Smooth muscle cell (in vitro differentiated cells): ENCODE measurements at regions not wholly inside any gene's neighbourhood (a gene's known extent, or its start where the extent isn't known, plus 50 kb on each side); places are given as distances from the start of the nearest gene placed in this dataset.
"Not testable (repeated sequence)": the region's sequence is repeated elsewhere in the genome, so short reads cannot be mapped to it uniquely, and the experiment has no call there.

Experiments used
- DNase-seq: peaks from one replicate; lab custom pipeline; 2025; ENCODE audit not compliant: unreplicated experiment; lab: John Stamatoyannopoulos, UW
- H2AFZ ChIP-seq: fragments of 200-600 bp; sonication (generic); 2 replicates; pipeline ENCODE4 v1.6.0; 2016; ENCODE audit warnings: antibody characterized with exemption, low read depth, mild to moderate bottlenecking
- H3F3A ChIP-seq: fragments of 200-600 bp; sonication (generic); 2 replicates; pipeline ENCODE4 v1.6.0; 2017; ENCODE audit warnings: antibody characterized with exemption, low read depth
- H3K27ac ChIP-seq: fragments of 200-600 bp; sonication (generic); 2 replicates; pipeline ENCODE4 v1.5.1; 2016; ENCODE audit warnings: low read depth, mild to moderate bottlenecking
- H3K27me3 ChIP-seq: fragments of 200-600 bp; sonication (generic); 2 replicates; pipeline ENCODE4 v1.6.1; 2016; ENCODE audit warnings: low read depth, mild to moderate bottlenecking
- H3K36me3 ChIP-seq: fragments of 200-600 bp; sonication (generic); 2 replicates; pipeline ENCODE4 v1.5.1; 2016; ENCODE audit warnings: low read depth
- H3K4me1 ChIP-seq: fragments of 200-600 bp; sonication (generic); 2 replicates; pipeline ENCODE4 v1.5.1; 2016; ENCODE audit warnings: low read depth
- H3K4me2 ChIP-seq: fragments of 200-600 bp; sonication (generic); 2 replicates; pipeline ENCODE4 v1.6.0; 2016; ENCODE audit warnings: mild to moderate bottlenecking
- H3K4me3 ChIP-seq: fragments of 200-600 bp; sonication (generic); 2 replicates; pipeline ENCODE4 v1.5.1; 2016; ENCODE audit warnings: mild to moderate bottlenecking
- H3K79me2 ChIP-seq: fragments of 200-600 bp; sonication (generic); 2 replicates; pipeline ENCODE4 v1.6.0; 2016; ENCODE audit warnings: low read depth, mild to moderate bottlenecking
- H3K9ac ChIP-seq: fragments of 200-600 bp; sonication (generic); 2 replicates; pipeline ENCODE4 v1.6.0; 2016; ENCODE audit warnings: low read depth
- H3K9me3 ChIP-seq: fragments of 200-600 bp; sonication (generic); replicated peaks from 2 replicates; pipeline ENCODE4 v1.5.1; 2016; ENCODE audit warnings: low read depth
- H4K20me1 ChIP-seq: fragments of 200-600 bp; sonication (generic); 2 replicates; pipeline ENCODE4 v1.6.0; 2016; ENCODE audit warnings: low read depth
- WGBS: methylation state at CpG from one replicate; pipeline ENCODE4 v1.1.7; 2016; ENCODE audit warnings: low lambda C conversion rate; 5-methylcytosine and 5-hydroxymethylcytosine counted together
- TF ChIP-seq, protein P1 (sequence below): fragments of 200-600 bp; sonication (generic); IDR thresholded peaks from 2 replicates; pipeline ENCODE4 v1.5.1; 2017; ENCODE audit warnings: borderline replicate concordance, mild to moderate bottlenecking, antibody characterized with exemption; ENCODE audit not compliant: insufficient read depth, poor library complexity, severe bottlenecking

DNA sequence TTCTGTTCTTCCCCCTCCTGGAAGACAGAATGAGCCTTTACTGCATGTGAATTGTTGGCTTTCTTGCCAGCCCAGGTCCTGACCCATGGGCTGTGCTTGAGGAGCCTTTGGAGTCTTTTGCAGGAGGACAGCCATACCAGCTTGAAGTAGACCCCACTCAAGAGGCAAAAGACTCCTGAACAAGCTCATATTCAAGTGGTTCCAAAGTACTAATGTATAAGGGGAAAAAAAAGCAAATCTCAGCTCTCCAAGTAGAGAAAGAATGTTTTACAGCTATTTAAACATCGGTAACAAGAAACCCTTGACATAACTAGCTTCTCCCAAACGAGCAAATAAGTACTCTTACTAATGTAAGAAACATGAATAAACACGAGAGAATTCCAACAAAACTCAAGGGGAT, 174.9 kb upstream of the MXRA5 start:
- no peak overlapping the region for H3K4me3 ChIP-seq
- peaks cover 10% of the 10 kb centered on the region for H3F3A ChIP-seq
- WGBS, result 18% methylated on average over 3 of the region's 3 CpGs
- TF ChIP-seq, protein P1, sequence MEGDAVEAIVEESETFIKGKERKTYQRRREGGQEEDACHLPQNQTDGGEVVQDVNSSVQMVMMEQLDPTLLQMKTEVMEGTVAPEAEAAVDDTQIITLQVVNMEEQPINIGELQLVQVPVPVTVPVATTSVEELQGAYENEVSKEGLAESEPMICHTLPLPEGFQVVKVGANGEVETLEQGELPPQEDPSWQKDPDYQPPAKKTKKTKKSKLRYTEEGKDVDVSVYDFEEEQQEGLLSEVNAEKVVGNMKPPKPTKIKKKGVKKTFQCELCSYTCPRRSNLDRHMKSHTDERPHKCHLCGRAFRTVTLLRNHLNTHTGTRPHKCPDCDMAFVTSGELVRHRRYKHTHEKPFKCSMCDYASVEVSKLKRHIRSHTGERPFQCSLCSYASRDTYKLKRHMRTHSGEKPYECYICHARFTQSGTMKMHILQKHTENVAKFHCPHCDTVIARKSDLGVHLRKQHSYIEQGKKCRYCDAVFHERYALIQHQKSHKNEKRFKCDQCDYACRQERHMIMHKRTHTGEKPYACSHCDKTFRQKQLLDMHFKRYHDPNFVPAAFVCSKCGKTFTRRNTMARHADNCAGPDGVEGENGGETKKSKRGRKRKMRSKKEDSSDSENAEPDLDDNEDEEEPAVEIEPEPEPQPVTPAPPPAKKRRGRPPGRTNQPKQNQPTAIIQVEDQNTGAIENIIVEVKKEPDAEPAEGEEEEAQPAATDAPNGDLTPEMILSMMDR, result no peak
- no peaks in the 10 kb centered on the region for H3K36me3 ChIP-seq
- H2AFZ ChIP-seq, result no peak overlapping the region
- H4K20me1 ChIP-seq, result no peaks in the 10 kb centered on the region
- H3K27ac ChIP-seq, result peak overlapping the region; percentile 99
- H3K79me2 ChIP-seq, result no peaks in the 10 kb centered on the region
- H3K9ac ChIP-seq, result peak overlapping the region; percentile 65
- H3K27me3 ChIP-seq, result no peaks in the 10 kb centered on the region
- no peaks in the 10 kb centered on the region for H3K9me3 ChIP-seq
- H3K4me2 ChIP-seq, result peak overlapping the region; percentile 50
- H3K4me1 ChIP-seq, result peaks cover 5% of the 10 kb centered on the region
- no peak for DNase-seq

DNA sequence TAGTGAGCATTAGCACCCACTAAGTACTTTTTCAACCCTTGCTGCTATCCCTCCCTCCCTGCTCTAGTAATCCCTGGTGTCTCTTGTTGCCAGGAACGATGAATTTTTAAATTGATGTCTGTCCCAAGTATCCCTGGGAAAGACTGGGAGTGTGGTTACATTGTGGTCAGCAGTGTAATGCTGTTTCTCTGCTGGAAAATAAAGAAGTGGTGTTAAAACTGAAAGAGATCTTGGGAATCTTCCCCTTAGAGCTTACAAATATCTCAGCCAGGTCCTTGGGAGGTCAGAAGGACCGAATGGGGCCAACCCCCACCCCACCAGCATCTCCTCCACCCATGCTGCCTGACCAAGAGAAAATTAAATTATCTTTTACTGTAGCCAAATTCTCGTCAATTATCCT, 174.5 kb upstream of the MXRA5 start:
- Histone ChIP-seq H3K4me1 (peaks cover 5% of the 10 kb centered on the region), H4K20me1 (no peaks in the 10 kb centered on the region), H3K27ac (peak overlapping the region; percentile 99), H3K9me3 (no peaks in the 10 kb centered on the region), H3K9ac (peak overlapping the region; percentile 65), H3K4me3 (no peak overlapping the region), H3K4me2 (peak overlapping the region; percentile 50), H3K36me3 (no peaks in the 10 kb centered on the region), H3K27me3 (no peaks in the 10 kb centered on the region), H3K79me2 (no peaks in the 10 kb centered on the region), H3F3A (peaks cover 10% of the 10 kb centered on the region), H2AFZ (no peak overlapping the region)
- TF ChIP-seq, protein P1, result no peak
- WGBS, result 31% methylated on average over 3 of the region's 3 CpGs
- DNase-seq, result no peak

DNA sequence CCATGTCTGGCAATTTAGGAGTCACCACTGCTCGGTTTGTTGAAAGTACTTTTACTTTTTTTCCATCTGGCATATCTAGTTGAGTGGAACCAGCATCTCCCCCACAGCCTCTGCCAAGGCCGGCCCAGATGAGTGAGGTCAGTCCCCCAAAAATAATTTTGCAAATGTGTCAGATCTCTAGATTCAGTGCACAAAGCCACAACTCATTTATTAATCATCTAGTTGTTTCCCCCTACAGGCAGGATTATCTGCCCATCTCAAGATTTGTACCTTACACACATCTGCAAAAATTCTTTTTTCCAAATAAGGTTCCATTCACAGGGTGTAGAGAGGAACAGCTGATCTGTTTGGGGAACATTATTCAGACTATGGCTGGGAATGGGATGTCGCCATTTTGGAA, 174.0 kb upstream of the MXRA5 start:
- Histone ChIP-seq H3F3A (peaks cover 10% of the 10 kb centered on the region), H2AFZ (no peak overlapping the region), H3K79me2 (no peaks in the 10 kb centered on the region), H4K20me1 (no peaks in the 10 kb centered on the region), H3K9me3 (no peaks in the 10 kb centered on the region), H3K4me3 (no peak overlapping the region), H3K4me2 (peak overlapping the region; percentile 50), H3K27me3 (no peaks in the 10 kb centered on the region), H3K36me3 (no peaks in the 10 kb centered on the region), H3K9ac (peak overlapping the region; percentile 65), H3K27ac (peak overlapping the region; percentile 99), H3K4me1 (peaks cover 5% of the 10 kb centered on the region)
- WGBS, result 71% methylated on average over 3 of the region's 3 CpGs
- no peak for DNase-seq
- TF ChIP-seq, protein P1, result no peak

DNA sequence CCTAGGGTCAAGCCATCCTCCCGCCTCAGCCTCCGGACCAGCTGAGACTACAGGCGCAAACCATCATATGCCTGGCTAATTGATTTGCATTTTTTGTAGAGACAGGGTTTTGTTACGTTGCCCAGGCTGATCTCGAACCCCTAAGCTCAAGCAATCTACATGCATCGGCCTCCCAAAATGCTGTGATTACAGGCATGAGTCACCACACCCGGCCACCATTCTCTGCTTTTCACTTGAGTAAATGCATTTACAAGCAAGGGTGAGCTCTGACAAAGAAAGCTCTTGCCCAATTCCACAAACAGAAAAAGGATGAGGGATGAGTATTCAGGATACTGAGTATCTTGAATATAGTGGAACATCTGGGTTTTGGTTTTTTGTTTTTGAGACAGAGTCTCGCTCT, 172.9 kb upstream of the MXRA5 start:
- H2AFZ ChIP-seq, result not testable (repeated sequence)
- H3K4me2 ChIP-seq, result peak overlapping the region; percentile 75
- 50% methylated on average over 8 of the region's 8 CpGs for WGBS

More for the DNA sequence above, 172.9 kb upstream of the MXRA5 start:
- not testable (repeated sequence) for H3K36me3 ChIP-seq, H3K9me3 ChIP-seq, H4K20me1 ChIP-seq, H3K4me3 ChIP-seq, H3K4me1 ChIP-seq, H3K27me3 ChIP-seq, DNase-seq, H3K79me2 ChIP-seq
- peak overlapping the region; percentile 99 for H3K27ac ChIP-seq
- H3K9ac ChIP-seq, result peak overlapping the region; percentile 79
- peaks cover 10% of the 10 kb centered on the region for H3F3A ChIP-seq
